OCI-LY1 (cell line): ENCODE measurements at regions not wholly inside any gene's neighbourhood (a gene's known extent, or its start where the extent isn't known, plus 50 kb on each side); places are given as distances from the start of the nearest gene placed in this dataset.

Source experiments
- H2AFZ ChIP-seq: fragments of 200-600 bp; sonication (generic), shearing (Covaris generic); 2 replicates; pipeline ENCODE4 v1.6.0; 2014; ENCODE audit warnings: antibody characterized with exemption, mild to moderate bottlenecking, low read length
- H3F3A ChIP-seq: fragments of 200-600 bp; sonication (generic), shearing (Covaris generic); 2 replicates; pipeline ENCODE4 v1.6.0; 2014; ENCODE audit warnings: mild to moderate bottlenecking, antibody characterized with exemption, low read length, moderate library complexity; ENCODE audit not compliant: insufficient read depth
- H3K27ac ChIP-seq: fragments of 200-600 bp; sonication (generic); 2 replicates; pipeline ENCODE4 v1.5.1; 2014; ENCODE audit warnings: low read length, mixed run types, mild to moderate bottlenecking, low read depth; ENCODE audit not compliant: poor library complexity, severe bottlenecking
- H3K27me3 ChIP-seq: fragments of 200-600 bp; sonication (generic); 2 replicates; pipeline ENCODE4 v1.6.0; 2014; ENCODE audit warnings: antibody characterized with exemption, mild to moderate bottlenecking, low read length, moderate library complexity; ENCODE audit not compliant: insufficient read depth
- H3K36me3 ChIP-seq: fragments of 200-600 bp; sonication (generic); 2 replicates; pipeline ENCODE4 v1.6.1; 2014; ENCODE audit warnings: mild to moderate bottlenecking, antibody characterized with exemption, low read length, moderate library complexity, mixed read lengths; ENCODE audit not compliant: insufficient read depth
- H3K4me1 ChIP-seq: fragments of 200-600 bp; sonication (generic); 2 replicates; pipeline ENCODE4 v1.5.1; 2014; ENCODE audit warnings: mild to moderate bottlenecking, low read length, moderate library complexity; ENCODE audit not compliant: insufficient read depth, severe bottlenecking
- H3K4me2 ChIP-seq: fragments of 200-600 bp; sonication (generic), shearing (Covaris generic); 2 replicates; pipeline ENCODE4 v1.6.1; 2014; ENCODE audit warnings: low read length
- H3K4me3 ChIP-seq: fragments of 200-600 bp; sonication (generic); 2 replicates; pipeline ENCODE4 v1.5.1; 2014; ENCODE audit warnings: low read length, low read depth, mild to moderate bottlenecking, mixed read lengths; ENCODE audit not compliant: poor library complexity, severe bottlenecking
- H3K79me2 ChIP-seq: fragments of 200-600 bp; shearing (Covaris generic); 2 replicates; pipeline ENCODE4 v1.6.1; 2016; ENCODE audit warnings: mixed run types, low read length, mixed read lengths; ENCODE audit not compliant: insufficient read depth
- H3K9ac ChIP-seq: fragments of 200-600 bp; sonication (generic), shearing (Covaris generic); 2 replicates; pipeline ENCODE4 v1.6.1; 2014; ENCODE audit warnings: mild to moderate bottlenecking, low read length, mixed read lengths
- H3K9me2 ChIP-seq: fragments of 200-600 bp; sonication (generic), shearing (Covaris generic); 2 replicates; pipeline ENCODE4 v1.6.1; 2014; ENCODE audit warnings: low read depth, mild to moderate bottlenecking, low read length, mixed read lengths
- H3K9me3 ChIP-seq: fragments of 200-600 bp; shearing (Covaris generic); 2 replicates; pipeline ENCODE4 v1.6.1; 2014; ENCODE audit warnings: low read length, mixed read lengths
- H4K20me1 ChIP-seq: fragments of 200-600 bp; sonication (generic), shearing (Covaris generic); 2 replicates; pipeline ENCODE4 v1.6.0; 2016; ENCODE audit warnings: mild to moderate bottlenecking, low read length; ENCODE audit not compliant: insufficient read depth
- CTCF ChIP-seq: fragments of 200-600 bp; sonication (generic), shearing (Covaris generic); IDR thresholded peaks from 2 replicates; pipeline ENCODE4 v1.5.1; 2017; ENCODE audit warnings: mild to moderate bottlenecking, antibody characterized with exemption, low read length, moderate library complexity, mixed read lengths
- EZH2 ChIP-seq: fragments of 200-600 bp; sonication (generic), shearing (Covaris generic); IDR thresholded peaks from 2 replicates; pipeline ENCODE4 v1.8.0; 2017; ENCODE audit warnings: borderline replicate concordance, mixed run types, mild to moderate bottlenecking, antibody characterized with exemption, low read length, moderate library complexity, mixed read lengths

GRCh38 chr11:32302826-32303225 is 132.5 kb downstream of the WT1 start:
- Histone ChIP-seq H3K27ac (no peak overlapping the region), H3K4me2 (no peak overlapping the region), H2AFZ (no peak overlapping the region), H4K20me1 (no peaks in the 10 kb centered on the region), H3K4me3 (no peak overlapping the region), H3K27me3 (no peaks in the 10 kb centered on the region), H3K4me1 (no peaks in the 10 kb centered on the region), H3K9ac (no peak overlapping the region), H3F3A (no peaks in the 10 kb centered on the region), H3K79me2 (no peaks in the 10 kb centered on the region), H3K9me3 (no peaks in the 10 kb centered on the region), H3K9me2 (no peaks in the 10 kb centered on the region), H3K36me3 (no peaks in the 10 kb centered on the region)
- TF ChIP-seq EZH2 (no peak), CTCF (no peak)

- H3K4me2 ChIP-seq: no peak overlapping the region
- H3K4me3 ChIP-seq: no peak overlapping the region
- H3K36me3 ChIP-seq: no peaks in the 10 kb centered on the region
- no peaks in the 10 kb centered on the region for H3K79me2 ChIP-seq
- no peaks in the 10 kb centered on the region for H4K20me1 ChIP-seq
- H3K9me3 ChIP-seq: no peaks in the 10 kb centered on the region
- H3F3A ChIP-seq: no peaks in the 10 kb centered on the region
- no peaks in the 10 kb centered on the region for H3K27me3 ChIP-seq
- no peak overlapping the region for H3K9ac ChIP-seq
- no peaks in the 10 kb centered on the region for H3K4me1 ChIP-seq
- TF ChIP-seq EZH2 (no peak), CTCF (no peak)
- no peak overlapping the region for H3K27ac ChIP-seq
- H2AFZ ChIP-seq: no peak overlapping the region
- no peaks in the 10 kb centered on the region for H3K9me2 ChIP-seq
These were observed 130.8 kb downstream of the WT1 start for GRCh38 chr11:32304521-32304920.

- no peaks in the 10 kb centered on the region for H3K9me2 ChIP-seq
These were observed 129.9 kb downstream of the WT1 start for GRCh38 chr11:32305460-32305859.

More at GRCh38 chr11:32305460-32305859, 129.9 kb downstream of the WT1 start:
- no peaks in the 10 kb centered on the region for H4K20me1 ChIP-seq
- no peak overlapping the region for H2AFZ ChIP-seq
- no peak overlapping the region for H3K4me2 ChIP-seq
- TF ChIP-seq CTCF: no peak
- no peak for TF ChIP-seq EZH2
- H3K9ac ChIP-seq: no peak overlapping the region
- no peak overlapping the region for H3K27ac ChIP-seq
- H3K4me3 ChIP-seq: no peak overlapping the region
- no peaks in the 10 kb centered on the region for H3K79me2 ChIP-seq
- no peaks in the 10 kb centered on the region for H3K27me3 ChIP-seq
- no peaks in the 10 kb centered on the region for H3K9me3 ChIP-seq
- H3K36me3 ChIP-seq: no peaks in the 10 kb centered on the region
- no peaks in the 10 kb centered on the region for H3K4me1 ChIP-seq
- H3F3A ChIP-seq: no peaks in the 10 kb centered on the region
